HG02642 (cell line): ENCODE measurements at regions not wholly inside any gene's neighbourhood (a gene's known extent, or its start where the extent isn't known, plus 50 kb on each side); places are given as distances from the start of the nearest gene placed in this dataset.
"Not testable (repeated sequence)": the region's sequence is repeated elsewhere in the genome, so short reads cannot be mapped to it uniquely, and the experiment has no call there.

Experiments used
- ATAC-seq: cut with Tn5 transposase; IDR thresholded peaks from one replicate; pipeline ENCODE4 v1.9.1; 2021; ENCODE audit warnings: mild to moderate bottlenecking; ENCODE audit not compliant: unreplicated experiment, poor library complexity

DNA sequence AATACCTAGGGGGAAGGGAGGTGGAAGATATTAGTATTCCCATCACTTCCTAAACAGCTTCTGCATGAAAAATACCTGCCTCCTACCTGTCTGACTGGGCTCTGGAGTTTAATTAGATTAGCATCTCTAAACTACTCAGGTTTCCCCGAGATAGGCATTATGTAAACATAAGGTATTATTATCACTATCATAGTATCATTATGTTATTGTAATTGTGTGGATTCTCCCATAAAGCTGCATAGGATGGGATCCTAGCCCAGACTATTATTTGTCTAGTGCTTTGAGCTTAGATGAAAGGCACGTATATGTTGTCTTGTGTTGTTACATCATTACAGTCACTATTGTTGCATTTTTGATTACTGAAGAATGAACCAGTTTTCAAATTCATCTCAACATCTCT, 115.2 kb upstream of the SOX21 start:
- ATAC-seq, result no peak

DNA sequence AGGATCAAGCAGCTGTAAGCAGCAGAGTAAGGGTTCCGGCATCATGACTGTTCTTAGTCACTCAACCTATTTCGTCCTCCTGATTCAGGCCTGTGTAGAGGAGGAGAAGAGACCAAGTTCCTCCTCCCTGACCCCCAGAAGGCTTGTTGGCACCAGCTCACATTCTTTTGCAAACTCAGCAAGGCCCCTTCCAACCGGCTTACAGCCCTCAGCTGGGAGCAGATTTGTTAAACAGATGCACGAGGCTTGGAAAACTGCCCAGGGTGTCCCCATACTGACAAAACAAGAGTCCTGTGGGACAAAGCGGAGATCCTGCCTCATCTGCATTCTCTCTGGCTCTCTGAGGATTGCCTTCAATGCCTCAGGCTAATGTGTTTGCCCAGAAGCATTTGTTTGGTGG, 113.2 kb upstream of the SOX21 start:
- no peak for ATAC-seq

DNA sequence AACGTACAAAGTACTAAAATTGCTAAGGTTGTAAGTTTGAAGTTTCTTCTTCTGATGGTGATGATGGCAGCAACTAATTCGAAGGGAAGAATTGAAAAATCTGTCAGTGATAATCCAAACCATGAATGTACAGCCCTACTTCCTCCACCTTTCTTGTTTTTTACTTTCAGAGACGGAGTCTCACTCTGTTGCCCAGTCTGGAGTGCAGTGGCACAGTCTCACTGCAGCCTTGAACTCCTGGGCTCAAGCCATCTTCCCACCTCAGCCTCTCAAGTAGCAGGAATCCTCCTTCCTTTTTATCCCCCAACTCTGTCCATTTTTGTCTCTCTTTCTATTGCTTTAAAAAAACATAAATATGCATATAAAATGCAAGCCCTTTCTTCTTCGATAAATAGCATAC, 112.3 kb upstream of the SOX21 start:
- ATAC-seq, result no peak

DNA sequence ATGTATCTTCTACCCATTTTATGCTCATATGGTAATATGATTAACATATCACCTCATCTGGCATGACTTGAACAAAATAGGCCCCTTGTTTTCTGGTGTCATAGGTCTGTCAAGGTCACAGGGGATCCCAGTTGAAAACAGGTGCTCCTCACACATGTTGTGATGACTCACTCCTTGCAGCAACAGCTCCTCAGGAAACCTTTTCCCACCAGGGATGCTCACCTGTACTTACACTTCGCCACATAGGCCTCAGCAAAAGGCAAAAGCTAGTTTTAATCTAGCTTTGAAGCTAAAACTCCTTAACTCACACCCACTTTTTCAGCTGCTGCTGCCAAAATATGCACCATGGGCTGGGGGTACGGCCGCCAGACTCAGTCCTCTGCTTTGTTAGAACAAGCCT, 110.0 kb upstream of the SOX21 start:
- no peak for ATAC-seq

DNA sequence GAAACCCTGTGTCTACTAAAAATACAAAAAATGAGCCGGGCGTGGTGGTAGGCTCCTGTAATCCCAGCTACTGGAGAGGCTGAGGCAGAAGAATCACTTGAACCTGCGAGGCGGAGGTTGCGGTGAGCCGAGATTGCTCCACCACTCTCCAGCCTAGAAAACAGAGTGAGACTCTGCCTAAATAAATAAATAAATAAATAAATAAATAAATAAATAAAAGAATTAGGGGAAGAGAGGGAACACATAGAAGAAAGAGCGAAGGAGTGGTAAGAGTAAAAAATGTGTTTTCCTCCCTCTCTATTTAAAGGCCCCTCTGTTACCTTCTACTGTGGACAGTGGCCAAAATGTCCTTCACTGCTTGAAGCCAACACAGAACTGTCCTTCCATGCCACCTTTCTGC, 103.9 kb upstream of the SOX21 start:
- ATAC-seq, result no peak

DNA sequence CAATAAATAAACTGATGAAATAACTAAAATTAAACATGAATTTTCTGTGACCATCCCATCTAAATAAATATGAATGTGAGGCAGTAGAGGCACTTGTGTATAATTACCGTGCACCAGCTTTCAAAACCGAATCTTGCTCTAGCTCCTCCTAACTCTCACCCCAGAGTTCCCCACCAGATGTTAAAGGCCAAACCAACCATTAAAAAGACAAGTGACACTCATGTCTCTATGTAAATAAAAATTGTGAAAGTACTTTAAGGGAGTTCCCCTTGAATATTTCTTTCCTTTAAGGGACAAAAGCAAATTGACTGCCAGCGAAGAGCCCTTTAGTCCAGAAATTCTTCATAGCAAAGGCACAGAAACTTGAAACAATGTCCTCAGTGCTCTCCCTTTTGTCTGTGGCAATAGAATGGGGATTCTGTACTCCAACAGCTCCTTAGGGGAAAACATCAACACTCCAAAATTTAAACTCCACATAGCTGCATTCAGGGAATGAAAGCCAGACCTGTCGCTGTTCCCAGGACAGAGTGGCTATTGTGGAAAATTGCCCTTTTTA, 101.7 kb upstream of the SOX21 start:
- peak; percentile 73 for ATAC-seq

DNA sequence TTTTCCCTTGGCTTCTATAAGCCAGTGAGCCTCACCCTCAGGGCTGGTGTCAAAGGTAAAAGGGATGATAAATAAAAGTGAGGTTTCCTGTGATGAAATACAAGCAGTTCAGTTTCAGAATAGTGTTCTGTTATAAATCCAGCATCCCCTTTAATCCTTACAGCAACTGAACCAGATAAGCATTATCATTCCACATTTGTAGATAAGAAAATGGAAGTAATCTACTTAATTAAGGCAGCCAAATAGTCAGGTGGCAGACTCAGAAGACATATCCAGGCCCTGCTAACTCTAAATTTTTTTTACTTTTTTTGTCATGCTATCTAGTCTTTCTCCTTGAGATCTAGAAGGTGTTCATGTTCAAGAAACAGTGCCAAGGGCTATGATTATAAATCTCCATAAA, 99.4 kb upstream of the SOX21 start:
- no peak for ATAC-seq

DNA sequence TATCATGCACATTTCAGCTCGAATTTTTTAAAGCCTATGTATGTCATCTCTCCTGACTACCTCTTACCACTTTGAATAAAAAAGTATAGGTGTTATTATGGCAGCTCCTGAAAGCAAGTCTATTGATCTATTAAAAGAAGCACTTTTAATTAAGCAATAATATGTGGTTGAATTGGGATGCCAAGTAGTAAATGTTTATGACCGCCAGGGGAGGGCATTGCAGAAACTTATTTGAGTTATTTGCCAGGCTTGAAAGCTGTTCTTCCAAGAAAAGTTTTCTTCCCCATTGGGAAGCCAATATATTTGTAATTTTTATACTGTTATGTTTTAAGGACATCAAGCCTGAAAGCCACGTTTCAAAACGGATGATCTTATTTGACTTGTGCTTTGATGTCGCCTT, 88.1 kb upstream of the SOX21 start:
- no peak for ATAC-seq

DNA sequence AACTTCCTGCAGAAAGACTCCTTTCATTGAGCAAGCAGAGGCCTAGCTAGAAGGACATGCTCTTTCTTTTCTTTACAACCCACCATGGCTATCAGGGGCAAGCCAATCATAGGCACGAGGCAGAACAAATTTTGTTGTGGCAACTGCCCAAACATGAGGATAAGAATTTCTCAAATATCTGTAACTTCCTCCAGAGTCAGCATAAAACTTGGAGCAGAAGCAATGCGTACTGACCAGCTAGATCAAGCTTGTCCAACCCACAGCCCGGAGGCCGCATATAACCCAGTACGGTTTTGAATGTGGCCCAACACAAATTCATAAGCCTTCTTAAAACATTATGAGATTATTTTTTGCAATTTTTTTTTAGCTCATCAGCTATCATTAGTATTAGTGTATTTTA, 87.0 kb upstream of the SOX21 start:
- ATAC-seq, result no peak

DNA sequence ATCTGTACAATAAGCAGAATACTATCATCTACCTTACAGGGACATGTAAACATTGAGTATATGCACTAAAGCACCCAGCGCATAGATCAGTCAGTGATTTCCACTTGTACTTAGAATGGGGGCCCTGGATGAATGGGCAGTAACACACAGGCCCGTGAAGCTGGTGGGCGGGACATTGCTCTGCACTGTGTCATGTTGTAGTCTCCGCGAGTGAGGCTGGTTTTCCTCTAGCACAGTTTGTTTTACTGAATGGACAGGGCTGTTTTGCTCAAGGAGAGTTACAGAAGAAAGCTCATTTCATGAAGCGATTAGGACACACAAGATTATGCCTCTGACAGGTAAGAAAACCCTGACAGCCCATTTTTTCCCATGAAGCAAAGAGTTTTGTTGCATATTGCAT, 86.4 kb upstream of the SOX21 start:
- no peak for ATAC-seq

DNA sequence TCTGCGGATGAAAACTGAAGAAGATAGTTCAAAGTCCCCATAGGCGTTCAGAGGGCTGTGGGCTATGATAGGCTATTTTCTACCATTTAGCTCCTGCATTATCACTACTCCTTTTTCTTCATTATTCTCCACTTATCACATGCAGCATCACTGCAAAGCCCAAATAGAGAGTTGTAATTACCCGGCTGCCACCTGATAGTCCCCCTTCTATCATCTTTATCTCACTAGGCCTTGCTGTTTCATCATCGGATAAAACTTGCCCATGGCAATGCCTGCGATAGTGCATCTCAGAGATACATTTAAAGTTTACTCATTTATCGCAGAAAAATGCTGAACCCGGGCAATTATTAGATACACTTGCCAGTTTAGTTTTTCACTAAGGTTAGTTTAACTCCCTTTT, 82.9 kb upstream of the SOX21 start:
- no peak for ATAC-seq

DNA sequence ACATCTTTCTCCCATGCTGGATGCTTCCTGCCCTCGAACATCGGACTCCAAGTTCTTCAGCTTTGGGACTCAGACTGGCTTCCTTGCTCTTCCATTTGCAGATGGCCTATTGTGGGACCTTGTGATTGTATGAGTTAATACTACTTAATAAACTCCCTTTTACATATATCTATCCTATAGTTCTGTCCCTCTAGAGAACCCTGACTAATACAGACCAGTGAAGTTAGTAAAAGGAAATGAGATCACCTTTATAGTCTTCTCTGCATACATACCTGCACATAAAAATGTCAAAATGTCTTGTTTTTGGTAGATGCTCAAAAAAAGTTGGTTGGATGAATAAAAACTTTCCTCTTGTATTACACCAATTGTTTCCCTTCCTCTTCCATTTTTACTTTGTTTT, 73.9 kb upstream of the SOX21 start:
- not testable (repeated sequence) for ATAC-seq

DNA sequence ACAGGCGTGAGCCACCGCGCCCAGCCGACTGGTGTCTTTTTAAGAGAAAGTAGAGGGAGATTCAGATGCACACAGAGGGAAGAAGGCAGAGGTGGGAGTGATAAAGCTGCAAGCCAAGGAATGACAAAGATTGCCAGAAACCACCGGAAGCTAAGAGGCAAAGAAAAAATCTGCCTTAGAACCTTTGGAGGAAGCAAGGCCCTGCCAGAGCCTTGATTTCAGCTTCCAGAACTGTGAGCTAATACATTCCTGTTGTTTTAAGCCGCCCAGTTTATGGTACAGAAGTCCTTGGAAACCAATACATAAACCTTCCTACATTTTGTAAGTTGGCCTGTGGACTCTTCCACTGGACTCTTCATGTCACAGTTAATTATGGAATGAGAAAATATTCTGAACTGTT, 71.7 kb upstream of the SOX21 start:
- ATAC-seq, result no peak

DNA sequence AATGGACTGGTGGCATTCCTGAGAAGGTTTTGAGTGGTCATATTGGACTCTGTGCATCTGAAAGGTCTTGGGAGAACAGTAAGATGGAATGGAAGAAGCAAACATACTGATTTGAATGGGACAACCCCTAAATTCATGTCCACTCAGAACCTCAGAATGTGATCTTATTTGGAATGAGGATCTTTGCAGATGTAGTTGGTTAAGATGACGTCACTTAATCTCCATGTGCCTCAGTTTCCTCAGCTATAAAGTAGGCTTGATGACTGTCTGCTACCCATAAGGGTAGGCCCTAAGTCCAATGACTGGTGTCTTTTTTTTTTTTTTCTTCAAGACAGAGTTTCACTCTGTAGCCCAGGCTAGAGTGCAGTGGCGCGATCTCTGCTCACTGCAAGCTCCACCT, 71.1 kb upstream of the SOX21 start:
- ATAC-seq, result no peak

DNA sequence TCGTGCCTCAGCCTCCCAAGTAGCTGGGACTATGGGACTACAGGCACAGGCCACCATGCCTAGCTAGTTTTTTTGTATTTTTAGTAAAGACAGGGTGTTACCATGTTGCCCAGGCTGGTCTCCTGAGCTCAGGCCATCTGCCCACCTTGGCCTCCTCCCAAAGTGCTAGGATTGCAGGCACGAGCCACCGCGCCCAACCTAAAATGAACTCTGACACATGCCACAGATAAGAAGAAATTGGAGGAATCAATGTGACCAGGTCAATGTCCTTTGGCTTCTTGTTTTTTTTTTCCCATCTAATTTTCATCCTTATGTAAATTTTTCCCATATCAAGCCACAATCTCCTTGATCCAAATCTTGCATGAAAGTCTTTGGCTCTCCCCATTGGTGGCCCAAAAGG, 68.1 kb upstream of the SOX21 start:
- no peak for ATAC-seq

DNA sequence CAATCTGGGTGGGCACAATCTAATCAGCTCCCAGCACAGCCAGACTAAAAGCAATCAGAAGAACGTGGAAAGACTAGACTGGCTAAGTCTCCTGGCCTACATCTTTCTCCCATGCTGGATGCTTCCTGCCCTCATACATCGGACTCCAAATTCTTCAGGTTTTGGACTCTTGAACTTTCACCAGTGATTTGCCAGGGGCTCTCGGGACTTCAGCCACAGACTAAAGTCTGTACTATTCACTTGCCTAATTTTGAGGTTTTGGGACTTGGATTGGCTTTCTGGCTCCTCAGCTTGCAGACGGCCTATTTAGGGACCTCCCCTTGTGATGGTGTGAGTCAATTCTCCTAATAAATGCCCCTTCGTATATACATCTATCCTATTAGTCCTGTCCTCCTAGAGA, 66.6 kb upstream of the SOX21 start:
- ATAC-seq, result no peak

DNA sequence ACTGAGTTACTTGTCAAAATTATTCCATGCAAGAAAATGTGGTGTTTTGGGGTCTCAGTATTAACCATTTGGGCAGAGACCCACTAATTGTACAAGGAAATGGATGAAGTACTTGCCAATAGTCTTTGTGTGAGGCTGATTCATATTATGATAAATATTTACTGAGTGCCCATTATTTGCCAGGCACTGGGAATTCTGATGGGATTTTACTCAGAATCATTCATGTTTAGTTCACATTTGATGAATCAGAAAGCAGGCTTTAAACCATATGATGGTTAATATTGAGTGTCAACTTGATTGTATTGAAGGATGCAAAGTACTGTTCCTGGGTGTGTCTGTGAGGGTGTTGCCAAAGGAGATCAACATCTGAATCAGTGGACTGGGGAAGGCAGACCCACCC, 66.2 kb upstream of the SOX21 start:
- no peak for ATAC-seq

DNA sequence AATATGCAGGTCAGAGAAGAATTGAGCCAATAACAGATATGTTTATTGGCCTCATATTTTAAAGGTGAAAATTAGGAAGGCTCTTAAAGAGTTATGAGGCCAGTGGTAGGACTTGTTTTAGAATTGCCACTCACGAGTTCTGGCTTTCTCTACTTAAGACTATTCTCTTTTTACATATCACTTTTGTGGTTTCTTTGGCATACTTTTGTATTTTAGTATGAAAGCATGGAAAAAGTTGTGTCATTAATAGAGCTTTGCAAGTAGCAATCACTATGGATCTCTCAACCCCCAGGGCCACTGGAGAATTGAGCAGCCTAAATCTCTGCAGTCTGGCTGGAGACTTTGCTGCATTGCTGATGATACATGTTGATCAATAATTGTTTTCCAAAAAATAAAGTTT, 64.6 kb upstream of the SOX21 start:
- ATAC-seq, result no peak

DNA sequence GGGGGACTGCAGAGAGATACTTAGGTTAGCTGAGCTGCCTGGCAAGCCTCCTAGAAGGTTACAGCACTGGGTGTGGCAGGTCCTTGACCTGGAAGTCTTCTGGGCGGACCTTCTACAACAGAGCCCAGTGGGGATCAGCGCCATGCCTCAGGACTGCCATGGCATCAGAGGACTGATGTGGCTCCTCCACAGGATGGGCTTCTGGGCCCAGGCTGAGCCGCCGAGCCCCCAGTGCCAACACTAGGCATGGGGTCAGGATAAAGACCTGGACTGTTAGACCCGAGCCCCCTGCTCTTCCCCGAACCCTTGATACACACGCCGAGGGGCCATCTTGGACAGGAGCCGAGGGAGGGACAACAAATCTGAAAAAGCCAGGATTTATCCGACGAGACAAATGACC, 64.0 kb upstream of the SOX21 start:
- no peak for ATAC-seq

DNA sequence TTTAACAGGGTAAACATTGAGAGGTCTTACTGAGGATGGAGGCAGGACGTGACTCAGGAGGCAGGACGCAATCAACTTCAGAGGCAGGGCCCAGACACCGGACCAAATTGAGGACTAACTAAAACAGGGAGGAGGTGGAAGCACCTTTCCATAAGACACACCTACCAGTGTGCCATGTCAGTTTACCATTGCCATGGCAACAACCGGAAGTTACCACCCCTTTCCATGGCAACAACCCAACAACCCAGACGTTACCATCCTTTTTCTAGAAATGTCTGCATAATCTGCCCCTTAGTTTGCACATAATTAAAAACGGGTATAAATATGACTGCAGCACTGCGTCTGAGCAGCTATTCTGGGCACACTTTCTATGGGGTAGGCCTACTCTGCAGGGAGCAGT, 53.5 kb upstream of the SOX21 start:
- no peak for ATAC-seq

DNA sequence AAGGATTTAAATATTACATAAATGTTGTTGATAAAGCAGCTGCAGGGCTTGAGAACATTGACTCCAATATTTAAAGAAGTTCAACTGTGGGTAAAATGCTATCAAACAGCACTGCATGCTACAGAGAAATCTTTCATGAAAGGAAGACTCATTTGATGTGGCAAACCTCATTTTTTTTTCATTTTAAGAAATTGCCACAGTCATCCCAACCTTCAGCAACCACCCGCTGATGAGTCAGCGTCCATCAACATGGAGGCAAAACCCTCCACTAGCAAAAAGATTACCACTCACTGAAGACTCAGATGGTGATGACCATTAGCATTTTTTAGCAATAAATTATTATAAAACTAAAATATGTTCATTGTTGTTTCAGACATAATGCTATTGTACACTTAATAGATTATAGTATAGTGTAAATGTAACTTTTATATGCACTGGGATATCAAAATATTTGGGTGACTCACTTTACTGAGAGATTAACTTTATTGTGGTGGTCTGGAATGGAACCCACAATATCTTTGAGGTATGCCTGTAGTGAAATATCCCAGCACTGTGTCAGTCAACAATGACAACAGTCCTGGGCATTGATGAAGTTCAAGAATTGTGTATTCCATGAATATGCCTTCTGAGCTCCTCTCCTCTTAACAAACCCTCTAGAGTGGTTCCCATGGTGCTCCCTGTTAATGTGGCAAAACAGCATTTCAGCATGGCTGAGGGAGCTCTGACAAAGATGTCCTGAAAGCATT, 52.4 kb upstream of the SOX21 start:
- no peak for ATAC-seq
